AG20443 (cell line): ENCODE measurements at regions not wholly inside any gene's neighbourhood (a gene's known extent, or its start where the extent isn't known, plus 50 kb on each side); places are given as distances from the start of the nearest gene placed in this dataset.
A peak's percentile ranks its signal among the peaks of the same experiment; 100 is the strongest.

Experiments
- DNase-seq: peaks from one replicate; pipeline ENCODE4 v3.0.0; 2012; ENCODE audit warnings: low spot score, mixed read lengths

GRCh38 chr9:87158765-87159164 is 211.5 kb upstream of the GAS1 start:
- DNase-seq = no peak

GRCh38 chr9:87160148-87161102 is 213.1 kb upstream of the GAS1 start:
- DNase-seq = no peak

- DNase-seq = no peak
Observed at GRCh38 chr9:87167161-87167560, 219.9 kb upstream of the GAS1 start.

- peak; percentile 24 for DNase-seq
Observed at GRCh38 chr9:87167582-87167981, 220.3 kb upstream of the GAS1 start.

- no peak for DNase-seq
Observed at GRCh38 chr9:87178302-87178701, 231.0 kb upstream of the GAS1 start.

- no peak for DNase-seq
Observed at GRCh38 chr9:87179553-87180340, 232.4 kb upstream of the GAS1 start.

GRCh38 chr9:87180361-87180760 is 233.1 kb upstream of the GAS1 start:
- DNase-seq = no peak

GRCh38 chr9:87180841-87181240 is 233.5 kb upstream of the GAS1 start:
- DNase-seq = no peak

- DNase-seq = no peak
Observed at GRCh38 chr9:87181670-87182069, 234.4 kb upstream of the GAS1 start.

- DNase-seq = peak; percentile 22
Observed at GRCh38 chr9:87184956-87185642, 237.8 kb upstream of the GAS1 start.

- no peak for DNase-seq
Observed at GRCh38 chr9:87187656-87188055, 240.3 kb upstream of the GAS1 start.

- no peak for DNase-seq
Observed at GRCh38 chr9:87189006-87189405, 241.7 kb upstream of the GAS1 start.

GRCh38 chr9:87193151-87193550 is 245.8 kb upstream of the GAS1 start:
- no peak for DNase-seq

- peak; percentile 82 for DNase-seq
Observed at GRCh38 chr9:87193925-87194868, 246.9 kb upstream of the GAS1 start.

- DNase-seq = no peak
Observed at GRCh38 chr9:87195306-87195705, 248.0 kb upstream of the GAS1 start.

GRCh38 chr9:87197349-87198130 is 250.2 kb upstream of the GAS1 start:
- DNase-seq = no peak

- DNase-seq = peak; percentile 14
Observed at GRCh38 chr9:87198716-87199115, 251.4 kb upstream of the GAS1 start.

- no peak for DNase-seq
Observed at GRCh38 chr9:87199278-87199677, 252.0 kb upstream of the GAS1 start.

- DNase-seq = no peak
Observed at GRCh38 chr9:87199782-87200181, 252.5 kb upstream of the GAS1 start.

GRCh38 chr9:87201351-87201751 is 254.0 kb upstream of the GAS1 start:
- peak; percentile 43 for DNase-seq
